ENCODE measurements at regions not wholly inside any gene's neighbourhood (a gene's known extent, or its start where the extent isn't known, plus 50 kb on each side); places are given as distances from the start of the nearest gene placed in this dataset.

GRCh38 chrX:20825984-20826383 is 548.2 kb upstream of the CNKSR2 start:
- TF ChIP-seq, protein P1, sequence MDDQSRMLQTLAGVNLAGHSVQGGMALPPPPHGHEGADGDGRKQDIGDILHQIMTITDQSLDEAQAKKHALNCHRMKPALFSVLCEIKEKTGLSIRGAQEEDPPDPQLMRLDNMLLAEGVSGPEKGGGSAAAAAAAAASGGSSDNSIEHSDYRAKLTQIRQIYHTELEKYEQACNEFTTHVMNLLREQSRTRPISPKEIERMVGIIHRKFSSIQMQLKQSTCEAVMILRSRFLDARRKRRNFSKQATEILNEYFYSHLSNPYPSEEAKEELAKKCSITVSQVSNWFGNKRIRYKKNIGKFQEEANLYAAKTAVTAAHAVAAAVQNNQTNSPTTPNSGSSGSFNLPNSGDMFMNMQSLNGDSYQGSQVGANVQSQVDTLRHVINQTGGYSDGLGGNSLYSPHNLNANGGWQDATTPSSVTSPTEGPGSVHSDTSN (IDR thresholded peaks at IDR 0.05) = no peak
- TF ChIP-seq SIN3A (IDR thresholded peaks at IDR 0.05; ENCODE audit: borderline replicate concordance, low read depth, low read length) (no peak), MEF2A (IDR thresholded peaks at IDR 0.05; ENCODE audit: borderline replicate concordance, low read depth) (no peak), YY1 (IDR thresholded peaks at IDR 0.05; ENCODE audit: low read depth) (no peak), REST (IDR thresholded peaks at IDR 0.05; ENCODE audit: low read depth, low read length) (no peak), ELF1 (IDR thresholded peaks at IDR 0.05) (no peak), MAX (IDR thresholded peaks at IDR 0.05; ENCODE audit: low read depth) (no peak), RCOR1 (IDR thresholded peaks at IDR 0.05; ENCODE audit: low read length) (no peak), CTCF (IDR thresholded peaks at IDR 0.05) (no peak), IRF3 (IDR thresholded peaks at IDR 0.05; ENCODE audit: low read depth, low read length) (no peak), SMC3 (IDR thresholded peaks at IDR 0.05; ENCODE audit: low read depth, low read length) (no peak), TCF12 (IDR thresholded peaks at IDR 0.05) (no peak), FOXM1 (IDR thresholded peaks at IDR 0.05; ENCODE audit: low read depth) (no peak), GABPA (IDR thresholded peaks at IDR 0.05; ENCODE audit: low read depth) (no peak), POLR2AphosphoS5 (IDR thresholded peaks at IDR 0.05; ENCODE audit: low read depth, low read length) (no peak), NRF1 (IDR thresholded peaks at IDR 0.05; ENCODE audit: low read depth, low read length) (no peak), EP300 (IDR thresholded peaks at IDR 0.05; ENCODE audit: borderline replicate concordance in 1 of 2, low read depth in 1 of 2, low read length in 1 of 2) (no peak)
- TF ChIP-seq, protein P2, sequence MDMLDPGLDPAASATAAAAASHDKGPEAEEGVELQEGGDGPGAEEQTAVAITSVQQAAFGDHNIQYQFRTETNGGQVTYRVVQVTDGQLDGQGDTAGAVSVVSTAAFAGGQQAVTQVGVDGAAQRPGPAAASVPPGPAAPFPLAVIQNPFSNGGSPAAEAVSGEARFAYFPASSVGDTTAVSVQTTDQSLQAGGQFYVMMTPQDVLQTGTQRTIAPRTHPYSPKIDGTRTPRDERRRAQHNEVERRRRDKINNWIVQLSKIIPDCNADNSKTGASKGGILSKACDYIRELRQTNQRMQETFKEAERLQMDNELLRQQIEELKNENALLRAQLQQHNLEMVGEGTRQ (IDR thresholded peaks at IDR 0.05; ENCODE audit: borderline replicate concordance, low read depth, low read length) = no peak
- Histone ChIP-seq H3K36me3 (replicated peaks in 1 of 2; ENCODE audit: control insufficient read depth in 1 of 2, insufficient read depth in 2 of 2, low read length in 1 of 2) (no peaks in the 10 kb centered on the region), H2AFZ (ENCODE audit: low read depth) (no peak overlapping the region), H3K27ac (ENCODE audit: low read depth in 2 of 2, low read length in 1 of 2) (no peak overlapping the region), H3K27me3 (ENCODE audit: insufficient read depth) (no peaks in the 10 kb centered on the region), H3K4me2 (no peak overlapping the region), H3K4me3 (ENCODE audit: low read depth in 2 of 2, low read length in 1 of 2) (no peak overlapping the region), H3K9ac (no peak overlapping the region), H3K9me2 (no peaks in the 10 kb centered on the region), H4K20me1 (ENCODE audit: insufficient read depth) (no peaks in the 10 kb centered on the region), H3F3A (replicated peaks; ENCODE audit: insufficient read depth) (no peaks in the 10 kb centered on the region), H3K9me3 (no peaks in the 10 kb centered on the region), H3K4me1 (ENCODE audit: control insufficient read depth in 1 of 2, insufficient read depth in 2 of 2, low read depth in 1 of 2, low read length in 1 of 2) (no peaks in the 10 kb centered on the region), H3K79me2 (ENCODE audit: insufficient read depth) (no peaks in the 10 kb centered on the region)
- ChIA-PET CTCF (no interaction called here), POLR2A (no interaction called here)
- DNase-seq = no peak
- 29% methylated on average over 2 of the region's 2 CpGs for WGBS (ENCODE audit: low lambda C conversion rate)
